ENCODE measurements at regions not wholly inside any gene's neighbourhood (a gene's known extent, or its start where the extent isn't known, plus 50 kb on each side); places are given as distances from the start of the nearest gene placed in this dataset.

- peaks cover 16% of the 10 kb centered on the region for H3K27me3 Mint-ChIP-seq (ENCODE audit: unreplicated experiment)
- H3K27ac Mint-ChIP-seq (ENCODE audit: unreplicated experiment): no peak overlapping the region
- H3K4me3 Mint-ChIP-seq (ENCODE audit: unreplicated experiment): no peak overlapping the region
- H3K36me3 Mint-ChIP-seq (ENCODE audit: unreplicated experiment): no peaks in the 10 kb centered on the region
- no peaks in the 10 kb centered on the region for H3K4me1 Mint-ChIP-seq (ENCODE audit: unreplicated experiment)
- no peaks in the 10 kb centered on the region for H3K9me3 Mint-ChIP-seq (ENCODE audit: unreplicated experiment)
- peak; percentile 46 for DNase-seq (ENCODE audit: extremely low spot score, unreplicated experiment)
- no peak for TF ChIP-seq CTCF (IDR thresholded peaks at IDR 0.05)
Observed at GRCh38 chr5:6829150-6829784, 116.0 kb downstream of the TENT4A start.

GRCh38 chr5:6830643-6831239 lies 117.5 kb downstream of the TENT4A start:
- Mint-ChIP-seq H3K9me3 (ENCODE audit: unreplicated experiment) (no peaks in the 10 kb centered on the region), H3K36me3 (ENCODE audit: unreplicated experiment) (no peaks in the 10 kb centered on the region), H3K4me1 (ENCODE audit: unreplicated experiment) (no peaks in the 10 kb centered on the region), H3K27me3 (ENCODE audit: unreplicated experiment) (peaks cover 7% of the 10 kb centered on the region), H3K27ac (ENCODE audit: unreplicated experiment) (no peak overlapping the region), H3K4me3 (ENCODE audit: unreplicated experiment) (no peak overlapping the region)
- no peak for TF ChIP-seq CTCF (IDR thresholded peaks at IDR 0.05)
- DNase-seq (ENCODE audit: extremely low spot score, unreplicated experiment): peak; percentile 44

GRCh38 chr5:6831678-6832671 lies 118.7 kb downstream of the TENT4A start:
- H3K27me3 Mint-ChIP-seq (ENCODE audit: unreplicated experiment): peaks cover 3% of the 10 kb centered on the region
- H3K27ac Mint-ChIP-seq (ENCODE audit: unreplicated experiment): no peak overlapping the region
- TF ChIP-seq CTCF (IDR thresholded peaks at IDR 0.05): no peak
- no peaks in the 10 kb centered on the region for H3K4me1 Mint-ChIP-seq (ENCODE audit: unreplicated experiment)
- no peaks in the 10 kb centered on the region for H3K9me3 Mint-ChIP-seq (ENCODE audit: unreplicated experiment)
- no peaks in the 10 kb centered on the region for H3K36me3 Mint-ChIP-seq (ENCODE audit: unreplicated experiment)
- H3K4me3 Mint-ChIP-seq (ENCODE audit: unreplicated experiment): no peak overlapping the region
- peak; percentile 57 for DNase-seq (ENCODE audit: extremely low spot score, unreplicated experiment)

- DNase-seq (ENCODE audit: extremely low spot score, unreplicated experiment): no peak
- Mint-ChIP-seq H3K4me1 (ENCODE audit: unreplicated experiment) (no peaks in the 10 kb centered on the region), H3K9me3 (ENCODE audit: unreplicated experiment) (no peaks in the 10 kb centered on the region), H3K4me3 (ENCODE audit: unreplicated experiment) (no peak overlapping the region), H3K27ac (ENCODE audit: unreplicated experiment) (no peak overlapping the region), H3K36me3 (ENCODE audit: unreplicated experiment) (no peaks in the 10 kb centered on the region), H3K27me3 (ENCODE audit: unreplicated experiment) (no peaks in the 10 kb centered on the region)
- TF ChIP-seq CTCF (IDR thresholded peaks at IDR 0.05): no peak
Observed at GRCh38 chr5:6832994-6833393, 119.8 kb downstream of the TENT4A start.

GRCh38 chr5:6833406-6833805 lies 120.2 kb downstream of the TENT4A start:
- DNase-seq (ENCODE audit: extremely low spot score, unreplicated experiment): no peak
- no peaks in the 10 kb centered on the region for H3K4me1 Mint-ChIP-seq (ENCODE audit: unreplicated experiment)
- no peaks in the 10 kb centered on the region for H3K36me3 Mint-ChIP-seq (ENCODE audit: unreplicated experiment)
- H3K4me3 Mint-ChIP-seq (ENCODE audit: unreplicated experiment): no peak overlapping the region
- no peak for TF ChIP-seq CTCF (IDR thresholded peaks at IDR 0.05)
- H3K9me3 Mint-ChIP-seq (ENCODE audit: unreplicated experiment): no peaks in the 10 kb centered on the region
- H3K27ac Mint-ChIP-seq (ENCODE audit: unreplicated experiment): no peak overlapping the region
- H3K27me3 Mint-ChIP-seq (ENCODE audit: unreplicated experiment): no peaks in the 10 kb centered on the region
